Astrocyte (in vitro differentiated cells and primary cell): ENCODE measurements at regions not wholly inside any gene's neighbourhood (a gene's known extent, or its start where the extent isn't known, plus 50 kb on each side); places are given as distances from the start of the nearest gene placed in this dataset.

Source experiments
- DNase-seq: peaks from one replicate; pipeline ENCODE4 v3.0.0-alpha.2; 2010; ENCODE audit warnings: low read depth
- FAIRE-seq: peaks from 2 replicates; lab custom pipeline; 2011; peaks lifted over from hg19 to GRCh38; lab: Jason Lieb, UNC
- H2AFZ ChIP-seq: 2 replicates; pipeline ENCODE4 v1.6.0; 2012; ENCODE audit warnings: low read depth, low read length, inconsistent platforms
- H3K27ac ChIP-seq: 2 replicates; pipeline ENCODE4 v1.5.1; 2011; ENCODE audit warnings: low read depth, low read length, inconsistent platforms
- H3K27me3 ChIP-seq: 2 replicates; pipeline ENCODE4 v1.6.0; 2011; ENCODE audit warnings: low read length, inconsistent platforms; ENCODE audit not compliant: insufficient read depth
- H3K36me3 ChIP-seq: 2 replicates; pipeline ENCODE4 v1.5.1; 2011; ENCODE audit warnings: low read length, inconsistent platforms; ENCODE audit not compliant: insufficient read depth
- H3K4me1 ChIP-seq: 2 replicates; pipeline ENCODE4 v1.5.1; 2011; ENCODE audit warnings: low read length, inconsistent platforms; ENCODE audit not compliant: insufficient read depth
- H3K4me2 ChIP-seq: 2 replicates; pipeline ENCODE4 v1.6.0; 2012; ENCODE audit warnings: low read length, inconsistent platforms
- H3K4me3 ChIP-seq: 2 replicates; pipeline ENCODE4 v1.5.1; 2011; ENCODE audit warnings: low read depth, mild to moderate bottlenecking, low read length, inconsistent platforms; ENCODE audit not compliant: insufficient read depth
- H3K79me2 ChIP-seq: 2 replicates; pipeline ENCODE4 v1.6.0; 2012; ENCODE audit warnings: mild to moderate bottlenecking, low read length, inconsistent platforms; ENCODE audit not compliant: insufficient read depth
- H3K9ac ChIP-seq: 2 replicates; pipeline ENCODE4 v1.6.0; 2012; ENCODE audit warnings: mild to moderate bottlenecking, low read length, inconsistent platforms
- H3K9me3 ChIP-seq: 2 replicates; pipeline ENCODE4 v1.5.1; 2012; ENCODE audit warnings: low read depth, mild to moderate bottlenecking, low read length, inconsistent platforms; ENCODE audit not compliant: insufficient read depth
- H4K20me1 ChIP-seq: 2 replicates; pipeline ENCODE4 v1.6.0; 2012; ENCODE audit warnings: low read length, inconsistent platforms; ENCODE audit not compliant: insufficient read depth
- H3K27ac Mint-ChIP-seq: one replicate; pipeline ENCODE4 v1.8.0; 2021; ENCODE audit warnings: mild to moderate bottlenecking, mixed read lengths; ENCODE audit not compliant: unreplicated experiment
- H3K27me3 Mint-ChIP-seq: one replicate; pipeline ENCODE4 v1.8.0; 2021; ENCODE audit warnings: low read depth, mixed read lengths; ENCODE audit not compliant: unreplicated experiment
- H3K36me3 Mint-ChIP-seq: one replicate; pipeline ENCODE4 v1.8.0; 2021; ENCODE audit warnings: low read depth, mixed read lengths; ENCODE audit not compliant: unreplicated experiment
- H3K4me1 Mint-ChIP-seq: one replicate; pipeline ENCODE4 v1.8.0; 2021; ENCODE audit warnings: low read depth, mixed read lengths; ENCODE audit not compliant: unreplicated experiment
- H3K4me3 Mint-ChIP-seq: one replicate; pipeline ENCODE4 v1.8.0; 2021; ENCODE audit warnings: mild to moderate bottlenecking, moderate library complexity, mixed read lengths; ENCODE audit not compliant: unreplicated experiment
- H3K9me3 Mint-ChIP-seq: one replicate; pipeline ENCODE4 v1.8.0; 2021; ENCODE audit warnings: mild to moderate bottlenecking, mixed read lengths; ENCODE audit not compliant: unreplicated experiment
- EZH2 ChIP-seq: IDR thresholded peaks from 2 replicates; pipeline ENCODE4 v1.6.1; 2012; ENCODE audit warnings: mild to moderate bottlenecking, low read length, inconsistent platforms; ENCODE audit not compliant: insufficient read depth
- TF ChIP-seq, protein P1 (sequence below): IDR thresholded peaks from 2 replicates; pipeline ENCODE4 v1.5.1; 2011; ENCODE audit warnings: low read depth, mild to moderate bottlenecking, inconsistent platforms, low read length, moderate library complexity; ENCODE audit not compliant: insufficient read depth

DNA sequence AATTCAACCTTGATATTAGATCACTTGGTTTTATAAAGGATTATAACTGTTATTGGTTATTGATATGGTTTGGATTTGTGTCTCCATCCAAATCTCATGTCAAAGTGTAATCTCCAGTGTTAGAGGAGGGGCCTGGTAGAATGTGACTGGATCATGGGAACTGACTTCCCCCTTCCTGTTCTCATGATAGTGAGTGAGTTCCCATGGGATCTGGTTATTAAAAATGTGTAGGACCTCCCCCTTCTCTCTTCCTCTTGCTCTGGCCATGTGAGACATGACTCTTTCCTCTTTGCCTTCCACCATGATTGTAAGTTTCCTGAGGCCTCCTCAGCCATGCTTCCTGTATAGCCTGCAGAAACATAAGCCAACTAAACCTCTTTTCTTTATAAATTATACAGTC is 136.0 kb upstream of the UBE2E2 start:
- Histone ChIP-seq H3K27me3 (peaks cover 10% of the 10 kb centered on the region), H3K36me3 (no peaks in the 10 kb centered on the region), H3K9me3 (no peaks in the 10 kb centered on the region), H3K9ac (no peak overlapping the region), H3K27ac (no peak overlapping the region), H3K4me1 (no peaks in the 10 kb centered on the region), H4K20me1 (no peaks in the 10 kb centered on the region), H3K4me2 (no peak overlapping the region), H2AFZ (no peak overlapping the region), H3K4me3 (no peak overlapping the region), H3K79me2 (no peaks in the 10 kb centered on the region)
- FAIRE-seq (no peak), DNase-seq (no peak)
- no peak for TF ChIP-seq EZH2
- TF ChIP-seq, protein P1, sequence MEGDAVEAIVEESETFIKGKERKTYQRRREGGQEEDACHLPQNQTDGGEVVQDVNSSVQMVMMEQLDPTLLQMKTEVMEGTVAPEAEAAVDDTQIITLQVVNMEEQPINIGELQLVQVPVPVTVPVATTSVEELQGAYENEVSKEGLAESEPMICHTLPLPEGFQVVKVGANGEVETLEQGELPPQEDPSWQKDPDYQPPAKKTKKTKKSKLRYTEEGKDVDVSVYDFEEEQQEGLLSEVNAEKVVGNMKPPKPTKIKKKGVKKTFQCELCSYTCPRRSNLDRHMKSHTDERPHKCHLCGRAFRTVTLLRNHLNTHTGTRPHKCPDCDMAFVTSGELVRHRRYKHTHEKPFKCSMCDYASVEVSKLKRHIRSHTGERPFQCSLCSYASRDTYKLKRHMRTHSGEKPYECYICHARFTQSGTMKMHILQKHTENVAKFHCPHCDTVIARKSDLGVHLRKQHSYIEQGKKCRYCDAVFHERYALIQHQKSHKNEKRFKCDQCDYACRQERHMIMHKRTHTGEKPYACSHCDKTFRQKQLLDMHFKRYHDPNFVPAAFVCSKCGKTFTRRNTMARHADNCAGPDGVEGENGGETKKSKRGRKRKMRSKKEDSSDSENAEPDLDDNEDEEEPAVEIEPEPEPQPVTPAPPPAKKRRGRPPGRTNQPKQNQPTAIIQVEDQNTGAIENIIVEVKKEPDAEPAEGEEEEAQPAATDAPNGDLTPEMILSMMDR = no peak
- Mint-ChIP-seq H3K36me3 (no peaks in the 10 kb centered on the region), H3K27ac (no peak overlapping the region), H3K9me3 (no peaks in the 10 kb centered on the region), H3K4me3 (no peak overlapping the region), H3K27me3 (peaks cover 4% of the 10 kb centered on the region), H3K4me1 (peaks cover 7% of the 10 kb centered on the region)

DNA sequence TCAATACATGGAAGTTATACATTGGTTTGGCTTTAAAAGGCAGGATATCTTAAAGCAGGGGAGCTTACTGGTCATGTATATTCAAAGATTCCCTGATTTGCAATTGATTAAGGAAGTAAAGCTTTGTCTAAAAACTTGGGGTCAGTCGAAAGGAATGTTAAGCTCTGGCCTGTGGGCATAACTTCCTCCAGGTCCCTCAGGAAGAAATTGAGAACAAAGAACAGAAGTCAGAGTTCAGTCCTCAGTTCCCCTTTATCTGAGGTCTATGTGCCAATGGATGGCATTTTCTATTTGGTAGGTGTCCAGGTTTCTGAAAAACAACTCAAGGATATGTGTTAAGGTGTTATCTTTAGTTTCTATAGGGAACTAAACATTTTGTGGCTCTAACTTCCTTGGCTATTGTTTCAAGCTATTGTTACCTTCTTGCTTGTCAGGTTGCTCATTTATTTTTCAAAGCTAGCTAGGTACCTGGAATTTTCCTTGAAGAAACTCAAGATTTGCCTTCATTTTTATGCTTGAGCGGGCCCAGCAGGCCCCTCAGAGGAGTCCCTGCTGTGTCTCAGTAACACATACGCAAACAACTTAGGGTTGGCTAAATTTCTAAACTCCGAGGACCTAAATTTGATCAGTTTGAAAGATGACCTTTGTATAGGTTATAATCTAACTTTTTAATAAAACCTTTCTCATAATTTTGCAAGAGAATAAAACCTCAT is 135.0 kb upstream of the UBE2E2 start:
- Histone ChIP-seq H3K4me3 (no peak overlapping the region), H3K27ac (no peak overlapping the region), H3K9me3 (no peaks in the 10 kb centered on the region), H3K9ac (no peak overlapping the region), H3K27me3 (peaks cover 9% of the 10 kb centered on the region), H2AFZ (no peak overlapping the region), H3K4me2 (no peak overlapping the region), H3K36me3 (no peaks in the 10 kb centered on the region), H4K20me1 (no peaks in the 10 kb centered on the region), H3K79me2 (no peaks in the 10 kb centered on the region), H3K4me1 (no peaks in the 10 kb centered on the region)
- DNase-seq (no peak), FAIRE-seq (no peak)
- no peaks in the 10 kb centered on the region for H3K36me3 Mint-ChIP-seq
- peaks cover 4% of the 10 kb centered on the region for H3K27me3 Mint-ChIP-seq
- no peak overlapping the region for H3K4me3 Mint-ChIP-seq
- peak overlapping the region; percentile 49 for H3K27ac Mint-ChIP-seq
- no peaks in the 10 kb centered on the region for H3K9me3 Mint-ChIP-seq
- no peak for TF ChIP-seq EZH2
- TF ChIP-seq, protein P1 = no peak
- H3K4me1 Mint-ChIP-seq = peaks cover 7% of the 10 kb centered on the region

DNA sequence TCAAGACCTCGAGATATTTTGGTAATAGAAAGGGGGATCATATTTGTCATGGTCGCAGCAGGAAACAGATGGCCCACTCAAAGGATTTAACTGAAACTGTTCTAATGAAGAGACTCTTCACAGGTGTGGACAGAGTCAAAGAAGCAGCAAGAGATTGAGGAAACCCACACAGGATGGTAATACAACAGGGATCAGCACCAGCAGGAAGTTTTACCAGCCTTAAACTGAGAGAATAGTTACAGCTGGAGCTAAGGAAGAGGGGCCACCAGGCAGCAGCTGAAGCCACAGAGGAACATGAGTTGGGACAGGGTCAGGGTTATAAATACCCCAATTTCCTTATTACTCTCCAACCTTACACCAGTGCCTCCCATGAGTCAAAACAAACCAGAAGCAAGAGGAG is 131.8 kb upstream of the UBE2E2 start:
- Histone ChIP-seq H3K36me3 (no peaks in the 10 kb centered on the region), H3K79me2 (no peaks in the 10 kb centered on the region), H3K27me3 (peaks cover 8% of the 10 kb centered on the region), H3K9ac (no peak overlapping the region), H3K4me2 (no peak overlapping the region), H2AFZ (no peak overlapping the region), H3K4me1 (peaks cover 2% of the 10 kb centered on the region), H3K27ac (no peak overlapping the region), H3K9me3 (no peaks in the 10 kb centered on the region), H3K4me3 (no peak overlapping the region), H4K20me1 (no peaks in the 10 kb centered on the region)
- Mint-ChIP-seq H3K4me3 (no peak overlapping the region), H3K27me3 (peaks cover 4% of the 10 kb centered on the region), H3K9me3 (no peaks in the 10 kb centered on the region), H3K27ac (no peak overlapping the region), H3K4me1 (peaks cover 15% of the 10 kb centered on the region), H3K36me3 (no peaks in the 10 kb centered on the region)
- DNase-seq = no peak
- TF ChIP-seq EZH2 = no peak
- TF ChIP-seq, protein P1 = no peak
- no peak for FAIRE-seq
